ENCODE measurements at regions not wholly inside any gene's neighbourhood (a gene's known extent, or its start where the extent isn't known, plus 50 kb on each side); places are given as distances from the start of the nearest gene placed in this dataset.

DNA sequence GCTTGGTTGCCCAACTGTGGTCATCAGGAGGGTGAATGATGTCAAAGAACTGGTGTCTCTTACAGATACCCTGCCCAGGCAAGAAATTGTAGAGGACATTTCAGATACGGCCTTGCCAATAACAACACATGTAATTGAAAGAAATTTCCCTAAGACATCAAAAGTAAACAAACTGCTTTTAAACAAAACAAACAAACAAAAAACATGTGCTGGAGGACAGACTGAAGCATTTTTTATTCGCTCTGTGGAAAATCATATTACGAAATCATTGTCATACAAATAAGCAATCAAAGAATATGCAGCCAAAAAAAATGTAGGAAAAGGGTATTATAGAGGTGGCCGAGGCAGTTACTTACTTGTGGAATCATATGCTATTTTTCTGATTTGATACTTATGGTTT, 52.1 kb upstream of the MYEOV start:
- WGBS = 98% methylated on average over 4 of the region's 4 CpGs
- no peak overlapping the region for H3K27ac ChIP-seq (ENCODE audit: low read depth in 1 of 2, low read length in 1 of 2)
- DNase-seq (ENCODE audit: low read depth in 6 of 9, low spot score in 9 of 9) = no peak

DNA sequence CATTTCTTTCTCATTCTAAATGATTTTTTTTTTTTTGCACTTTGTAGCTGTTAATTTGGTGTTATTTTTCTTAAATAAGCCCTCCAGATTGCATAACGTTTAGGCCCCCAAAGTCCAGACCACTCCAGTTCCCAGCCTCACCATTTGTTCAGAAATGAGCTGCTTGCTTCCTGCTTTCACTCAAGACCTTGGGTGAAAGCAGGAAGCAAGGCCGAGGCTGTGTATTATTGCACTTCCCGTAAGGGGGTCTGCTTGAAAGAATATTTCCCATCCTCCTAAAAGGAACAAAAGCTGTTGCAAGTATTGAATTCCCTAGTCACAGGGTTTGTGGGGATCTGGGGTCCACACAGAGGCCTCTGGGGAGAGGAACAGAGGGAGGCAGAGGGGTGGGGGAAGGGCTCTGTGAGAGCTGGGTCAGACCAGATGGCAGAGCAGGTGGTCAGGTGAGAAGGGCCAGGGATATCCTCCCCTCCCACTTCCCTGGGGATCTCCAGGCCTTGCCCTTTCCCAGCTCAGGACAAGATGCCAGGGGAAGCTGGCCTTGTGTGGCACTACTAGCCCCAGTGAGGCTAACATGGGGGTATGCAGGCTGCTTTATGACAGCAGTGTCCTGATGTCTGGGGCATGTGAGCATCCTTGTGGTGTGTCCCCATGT, 51.6 kb upstream of the MYEOV start:
- Histone ChIP-seq H3K36me3 (ENCODE audit: control insufficient read depth in 2 of 2, insufficient read depth in 2 of 2, low read length in 1 of 2) (no peaks in the 10 kb centered on the region), H3K27ac (ENCODE audit: low read depth in 1 of 2, low read length in 1 of 2) (no peak overlapping the region), H3K27me3 (ENCODE audit: control insufficient read depth in 2 of 2, insufficient read depth in 1 of 2, low read length in 1 of 2) (no peaks in the 10 kb centered on the region), H3K9me3 (ENCODE audit: control insufficient read depth in 2 of 2, insufficient read depth in 1 of 2, low read length in 1 of 2) (no peaks in the 10 kb centered on the region), H3K4me1 (ENCODE audit: control insufficient read depth in 2 of 2, insufficient read depth in 2 of 2, low read length in 2 of 2) (peaks cover 0 to 2% of the 10 kb centered on the region in 2 donors), H3K4me3 (ENCODE audit: low read length in 2 of 2) (no peak overlapping the region)
- DNase-seq (ENCODE audit: low read depth in 6 of 9, low spot score in 9 of 9) = peak in 2 of 9 donors; percentile 13 to 28
- 26% methylated on average over 3 of the region's 3 CpGs for WGBS

More for the DNA sequence above, 52.1 kb upstream of the MYEOV start:
- Histone ChIP-seq H3K9me3 (ENCODE audit: control insufficient read depth in 2 of 2, insufficient read depth in 1 of 2, low read length in 1 of 2) (no peaks in the 10 kb centered on the region), H3K36me3 (ENCODE audit: control insufficient read depth in 2 of 2, insufficient read depth in 2 of 2, low read length in 1 of 2) (no peaks in the 10 kb centered on the region), H3K4me3 (ENCODE audit: low read length in 2 of 2) (no peak overlapping the region), H3K4me1 (ENCODE audit: control insufficient read depth in 2 of 2, insufficient read depth in 2 of 2, low read length in 2 of 2) (peaks cover 0 to 2% of the 10 kb centered on the region in 2 donors), H3K27me3 (ENCODE audit: control insufficient read depth in 2 of 2, insufficient read depth in 1 of 2, low read length in 1 of 2) (no peaks in the 10 kb centered on the region)

DNA sequence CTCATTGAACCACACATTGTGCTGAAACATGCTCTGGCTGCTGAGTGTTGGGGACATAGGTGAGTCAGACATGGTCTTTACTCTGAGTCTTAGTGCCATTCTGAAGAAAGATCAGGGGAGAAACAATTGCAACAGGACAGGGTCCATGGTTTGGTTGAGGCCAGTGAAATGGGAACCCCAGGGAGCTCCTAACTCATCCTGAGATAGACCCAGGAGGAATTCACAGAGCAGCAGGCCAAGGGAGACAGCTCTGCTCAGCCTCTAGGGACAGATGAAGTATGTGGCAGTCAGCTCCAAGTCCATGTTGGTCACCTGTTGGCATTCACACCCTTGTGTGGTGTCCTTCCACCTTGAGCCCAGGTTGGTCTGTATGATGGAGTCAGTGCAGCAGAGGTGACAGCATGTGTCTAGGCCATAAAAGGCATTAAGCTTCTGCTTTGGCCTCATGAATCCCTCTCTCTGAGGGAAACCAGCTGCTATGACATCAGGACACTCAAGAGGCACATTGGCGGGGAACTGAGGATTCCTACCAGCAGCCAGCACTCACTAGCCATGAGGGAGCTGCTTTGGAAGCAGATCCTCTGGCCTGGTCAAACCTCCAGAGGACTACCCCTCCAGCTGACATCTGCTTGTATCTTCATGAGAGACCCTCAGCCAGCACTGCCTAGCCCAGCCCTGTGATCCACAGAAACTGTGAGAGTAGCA, 50.3 kb upstream of the MYEOV start:
- peaks cover 0 to 2% of the 10 kb centered on the region in 2 donors for H3K4me1 ChIP-seq (ENCODE audit: control insufficient read depth in 2 of 2, insufficient read depth in 2 of 2, low read length in 2 of 2)
- no peaks in the 10 kb centered on the region for H3K27me3 ChIP-seq (ENCODE audit: control insufficient read depth in 2 of 2, insufficient read depth in 1 of 2, low read length in 1 of 2)
- no peak overlapping the region for H3K4me3 ChIP-seq (ENCODE audit: low read length in 2 of 2)
- no peak overlapping the region for H3K27ac ChIP-seq (ENCODE audit: low read depth in 1 of 2, low read length in 1 of 2)
- H3K9me3 ChIP-seq (ENCODE audit: control insufficient read depth in 2 of 2, insufficient read depth in 1 of 2, low read length in 1 of 2) = no peaks in the 10 kb centered on the region
- H3K36me3 ChIP-seq (ENCODE audit: control insufficient read depth in 2 of 2, insufficient read depth in 2 of 2, low read length in 1 of 2) = no peaks in the 10 kb centered on the region
- 98% methylated on average over 1 of the region's 1 CpG for WGBS
- DNase-seq (ENCODE audit: low read depth in 6 of 9, low spot score in 9 of 9) = no peak

Data from thymus (tissue), 11 donors.